Breast epithelium (tissue), 4 donors: ENCODE measurements at regions not wholly inside any gene's neighbourhood (a gene's known extent, or its start where the extent isn't known, plus 50 kb on each side); places are given as distances from the start of the nearest gene placed in this dataset.
A peak's percentile ranks its signal among the peaks of the same experiment; 100 is the strongest.

Experiments
- DNase-seq, 2 donors: peaks; one replicate each; pipeline ENCODE4 v3.0.0-alpha.2; 2019; ENCODE audit warnings: low spot score in 2 of 2
- H3K27ac ChIP-seq, 2 donors: fragments of 200-600 bp; sonication (generic) in 1 of 2; one replicate each; pipeline ENCODE4 v1.5.1; 2016 to 2019; ENCODE audit warnings: mild to moderate bottlenecking in 1 of 2
- H3K27me3 ChIP-seq, 2 donors: fragments of 200-600 bp; sonication (generic) in 1 of 2; one replicate each; pipeline versions ENCODE4 v1.5.1 to v1.6.0; 2017 to 2019; ENCODE audit warnings: control low read depth in 1 of 2, mild to moderate bottlenecking in 1 of 2
- H3K36me3 ChIP-seq: fragments of 200-600 bp; one replicate; pipeline ENCODE4 v1.5.1; 2019
- H3K4me1 ChIP-seq, 2 donors: fragments of 200-600 bp; sonication (generic); one replicate each; pipeline ENCODE4 v1.5.1; 2016 to 2019; ENCODE audit warnings: control low read depth in 1 of 2
- H3K4me3 ChIP-seq, 3 donors: fragments of 200-600 bp; sonication (generic); 1 replicate in 2 of 3; 2 replicates in 1 of 3; pipeline ENCODE4 v1.5.1; 2016 to 2019; ENCODE audit warnings: mild to moderate bottlenecking in 3 of 3, moderate library complexity in 2 of 3
- H3K9me3 ChIP-seq, 2 donors: fragments of 200-600 bp; sonication (generic) in 1 of 2; one replicate each; pipeline ENCODE4 v1.5.1; 2016 to 2019; ENCODE audit warnings: control low read depth in 1 of 2
- CTCF ChIP-seq, 3 donors: fragments of 450-650 bp; IDR thresholded peaks; one replicate each; pipeline ENCODE4 v1.5.1; 2016 to 2017; ENCODE audit warnings: antibody characterized with exemption in 3 of 3, mild to moderate bottlenecking in 3 of 3, moderate library complexity in 3 of 3
- POLR2A ChIP-seq: fragments of 450-650 bp; IDR thresholded peaks from one replicate; pipeline ENCODE4 v1.6.1; 2016; ENCODE audit warnings: antibody characterized with exemption, mild to moderate bottlenecking, moderate library complexity
- POLR2AphosphoS5 ChIP-seq, 3 donors: sonication (generic); formaldehyde crosslinking; IDR thresholded peaks; one replicate each; pipeline ENCODE4 v1.6.1; 2017; ENCODE audit warnings: antibody characterized with exemption in 3 of 3
- intact Hi-C: fragments of 100-400 bp; cut with DNase I; formaldehyde crosslinking; loops from one replicate; pipeline ENCODE4 v1.15.1; 2023; ENCODE audit warnings: low total_unique reads

GRCh38 chr15:31275331-31276262 is 51.0 kb upstream of the KLF13 start:
- Histone ChIP-seq H3K4me3 (no peak overlapping the region), H3K4me1 (no peaks in the 10 kb centered on the region), H3K27ac (no peak overlapping the region), H3K36me3 (no peaks in the 10 kb centered on the region), H3K27me3 (no peaks in the 10 kb centered on the region), H3K9me3 (no peaks in the 10 kb centered on the region)
- TF ChIP-seq CTCF (IDR thresholded peaks at IDR 0.05) = no peak
- TF ChIP-seq POLR2AphosphoS5 (IDR thresholded peaks at IDR 0.05) = no peak
- no peak for TF ChIP-seq POLR2A
- DNase-seq = peak in 1 of 2 donors; percentile 30
- intact Hi-C loops = no loop called here

- no peak for TF ChIP-seq POLR2AphosphoS5 (IDR thresholded peaks at IDR 0.05)
- no peak for TF ChIP-seq CTCF (IDR thresholded peaks at IDR 0.05)
- no peak for TF ChIP-seq POLR2A
- intact Hi-C loops = no loop called here
- Histone ChIP-seq H3K4me1 (no peaks in the 10 kb centered on the region), H3K36me3 (no peaks in the 10 kb centered on the region), H3K27me3 (no peaks in the 10 kb centered on the region), H3K4me3 (no peak overlapping the region), H3K9me3 (no peaks in the 10 kb centered on the region), H3K27ac (no peak overlapping the region)
- DNase-seq = peak; percentile 10 to 30
These were observed 49.9 kb upstream of the KLF13 start for GRCh38 chr15:31276596-31277298.
